ENCODE measurements at regions not wholly inside any gene's neighbourhood (a gene's known extent, or its start where the extent isn't known, plus 50 kb on each side); places are given as distances from the start of the nearest gene placed in this dataset.
"Not testable (repeated sequence)": the region's sequence is repeated elsewhere in the genome, so short reads cannot be mapped to it uniquely, and the experiment has no call there.

DNA sequence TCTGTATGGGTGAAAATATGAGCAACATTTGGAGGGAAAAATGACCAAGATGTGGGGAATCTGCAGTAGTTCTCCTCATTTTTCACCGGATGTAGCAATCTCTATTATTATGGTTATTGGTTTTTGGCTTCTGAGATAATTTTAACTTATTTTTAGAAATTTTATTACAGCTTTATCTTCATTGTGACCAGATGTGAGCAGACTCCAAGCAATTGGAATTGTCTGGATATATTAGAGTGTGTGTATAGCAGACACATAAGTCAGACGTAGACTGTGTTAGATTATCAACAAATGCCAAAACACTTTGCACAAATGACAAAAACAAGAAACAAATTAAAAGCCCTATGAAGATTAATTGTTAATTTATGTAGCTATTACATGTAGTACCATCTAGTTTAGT, 249.1 kb downstream of the DNAJB9 start:
- DNase-seq = no peak

DNA sequence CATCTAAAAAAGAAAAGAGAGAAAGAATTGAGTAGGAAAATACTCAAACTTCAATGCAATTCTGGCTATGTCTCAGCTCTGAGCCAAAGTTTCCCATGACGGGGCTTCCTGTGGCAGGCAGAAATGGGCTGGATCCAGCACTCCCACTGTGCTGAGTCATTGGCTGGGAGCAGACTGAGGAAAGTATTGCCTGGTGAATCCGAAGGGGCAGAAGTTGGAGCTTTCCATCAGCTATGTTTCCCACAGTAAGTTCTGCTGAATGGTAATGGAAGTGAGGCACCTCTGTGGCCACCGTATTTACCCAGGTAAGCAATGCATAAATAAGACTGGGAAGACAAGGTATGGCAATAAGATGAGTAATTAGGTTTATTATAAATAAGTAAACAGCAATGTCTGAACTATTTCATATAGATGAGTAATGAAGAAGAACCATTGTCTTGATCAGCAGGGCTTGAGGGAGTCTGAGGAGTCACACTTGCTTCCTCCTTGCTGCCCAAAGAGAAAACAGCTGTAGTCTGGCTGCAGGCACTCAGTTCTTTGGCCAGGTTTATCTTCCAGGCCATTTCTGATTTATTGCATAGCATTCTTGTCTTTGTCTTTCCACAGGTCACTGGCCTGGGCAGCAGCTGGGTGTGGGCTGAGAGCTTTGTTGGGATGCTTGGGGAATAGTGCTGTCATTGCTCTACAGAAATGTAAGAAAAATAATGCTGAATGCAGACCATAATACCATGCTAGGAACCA, 255.3 kb downstream of the DNAJB9 start:
- DNase-seq = peak; percentile 33 to 58

DNA sequence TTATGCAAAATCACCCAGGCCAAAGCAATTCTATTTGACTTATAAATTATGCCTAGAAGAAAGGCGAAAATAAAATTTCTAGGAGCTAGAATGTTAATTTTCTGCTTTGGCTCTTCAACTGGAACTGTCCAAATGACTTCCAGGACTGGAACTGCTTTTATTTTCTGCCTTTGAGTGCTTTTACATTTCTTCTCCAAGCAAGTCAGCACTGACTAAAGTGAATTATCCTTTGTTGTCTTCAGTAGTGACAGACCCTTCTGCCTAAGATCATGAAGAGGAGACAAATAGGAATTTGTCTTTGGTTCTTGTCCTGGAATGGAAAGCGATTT, 255.9 kb downstream of the DNAJB9 start:
- DNase-seq = no peak

DNA sequence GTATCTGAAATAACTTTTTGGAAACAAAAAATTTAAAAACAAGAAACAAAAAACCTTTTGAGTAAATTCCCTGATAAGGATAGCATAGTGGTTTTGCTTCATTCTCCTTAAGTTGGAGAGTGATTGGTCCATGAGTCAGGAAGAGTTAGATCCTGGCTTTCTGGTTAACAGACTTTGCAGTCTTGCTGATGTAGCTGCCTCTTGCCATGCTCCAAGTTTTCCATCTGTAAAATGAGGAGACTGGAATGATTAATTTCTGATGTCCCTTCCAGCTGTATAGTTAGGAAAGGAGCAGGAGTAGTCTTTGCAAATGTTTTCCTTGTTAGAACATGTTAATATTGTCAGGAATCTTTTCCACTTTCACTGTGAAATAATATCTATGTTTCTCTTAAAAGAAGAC, 266.6 kb downstream of the DNAJB9 start:
- DNase-seq = peak in 1 of 2 experiments; percentile 23

DNA sequence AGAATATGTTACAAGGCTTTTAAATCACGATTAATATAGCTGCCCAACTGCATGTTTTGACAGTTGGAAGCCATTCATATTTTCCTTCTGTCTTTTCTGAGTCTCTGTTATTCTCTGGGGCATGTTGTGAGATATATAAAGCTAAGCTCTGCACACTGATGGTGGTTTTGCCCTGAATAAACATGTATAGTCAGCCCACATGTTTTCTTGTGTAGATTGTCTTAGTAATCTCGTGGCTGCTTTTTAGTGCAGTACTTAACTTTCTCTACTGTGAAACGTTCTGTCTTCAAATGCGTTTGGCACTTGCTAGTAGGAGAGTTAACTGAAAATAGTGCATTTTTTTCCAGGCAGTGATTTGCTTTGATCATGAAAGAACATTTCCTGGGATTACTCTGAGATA, 268.5 kb downstream of the DNAJB9 start:
- peak in 1 of 2 experiments; percentile 48 for DNase-seq

DNA sequence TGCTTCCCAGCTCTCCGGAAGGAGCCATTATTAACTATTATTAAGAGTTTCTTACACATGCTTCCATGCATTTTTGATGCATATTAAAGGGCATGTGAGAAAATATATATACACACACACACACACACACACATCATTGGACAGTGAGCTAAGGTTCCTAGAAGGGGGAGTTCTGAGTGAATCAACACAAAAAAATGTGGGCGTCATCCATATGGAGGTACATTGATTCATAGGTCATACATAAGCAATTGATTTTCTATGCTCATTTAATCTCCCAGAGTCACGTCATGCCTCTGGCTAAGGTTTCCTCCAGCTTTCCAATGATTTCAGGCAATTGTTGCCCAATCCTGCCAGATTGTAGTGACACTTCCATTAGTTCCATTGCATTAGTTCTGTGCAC, 269.4 kb downstream of the DNAJB9 start:
- DNase-seq = peak in 1 of 2 experiments; percentile 56

DNA sequence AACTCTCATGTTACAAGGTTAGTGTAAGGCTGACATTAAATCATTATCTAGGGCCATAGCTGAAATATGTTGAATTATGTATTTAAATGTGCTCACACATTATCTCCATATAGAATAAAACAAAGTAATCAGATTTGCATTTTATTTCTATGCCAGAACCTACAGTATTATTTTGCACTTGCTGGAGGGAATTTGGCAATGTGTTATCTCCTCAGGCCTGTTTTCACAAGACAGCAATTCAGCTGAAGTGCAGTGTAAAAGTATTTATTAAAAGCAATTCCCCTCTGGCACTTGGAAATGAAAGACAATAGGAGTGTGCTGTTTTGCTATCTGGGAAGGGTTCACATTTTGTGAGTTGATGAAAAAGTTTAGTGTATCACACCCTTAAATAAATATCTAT, 276.3 kb downstream of the DNAJB9 start:
- no peak for DNase-seq

DNA sequence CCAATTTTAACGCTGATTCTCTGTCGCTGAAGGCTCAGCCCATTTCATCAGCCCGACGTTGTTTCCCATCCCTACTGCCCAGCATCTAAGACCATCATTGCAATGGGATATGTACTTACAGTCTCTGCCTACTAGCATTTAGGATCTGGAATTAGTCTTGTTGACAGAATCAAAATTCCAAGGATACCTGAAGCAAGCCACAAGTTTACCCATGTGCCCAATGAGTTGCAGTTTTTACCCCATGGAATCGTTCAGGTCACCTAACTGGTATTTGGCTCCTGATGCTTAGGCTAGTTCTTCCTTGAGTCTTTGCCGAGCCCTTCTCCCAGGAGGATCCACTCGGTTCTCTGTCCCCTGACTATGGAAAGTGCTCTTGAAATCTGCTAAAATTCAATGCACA, 276.8 kb downstream of the DNAJB9 start:
- no peak for DNase-seq

DNA sequence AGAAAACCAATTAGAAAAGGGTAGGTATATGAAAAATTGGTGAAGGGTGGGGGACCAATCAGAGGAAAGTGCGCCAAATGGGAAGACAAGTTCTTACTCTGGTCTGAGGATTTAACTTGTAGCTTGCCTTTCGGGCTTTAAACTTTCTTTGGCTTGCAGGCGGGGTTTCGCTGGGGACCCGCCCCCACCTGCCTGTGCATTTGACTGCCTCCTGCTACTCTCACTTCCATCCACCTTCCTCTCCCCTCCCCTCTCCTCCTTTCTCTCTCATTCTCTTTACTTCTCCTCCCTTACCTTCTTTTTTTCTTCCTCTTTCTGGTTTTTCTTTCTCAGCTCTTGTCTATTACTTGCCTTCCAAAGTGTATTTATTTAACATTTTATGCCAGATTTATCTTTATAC, 278.8 kb downstream of the DNAJB9 start:
- no peak for DNase-seq

DNA sequence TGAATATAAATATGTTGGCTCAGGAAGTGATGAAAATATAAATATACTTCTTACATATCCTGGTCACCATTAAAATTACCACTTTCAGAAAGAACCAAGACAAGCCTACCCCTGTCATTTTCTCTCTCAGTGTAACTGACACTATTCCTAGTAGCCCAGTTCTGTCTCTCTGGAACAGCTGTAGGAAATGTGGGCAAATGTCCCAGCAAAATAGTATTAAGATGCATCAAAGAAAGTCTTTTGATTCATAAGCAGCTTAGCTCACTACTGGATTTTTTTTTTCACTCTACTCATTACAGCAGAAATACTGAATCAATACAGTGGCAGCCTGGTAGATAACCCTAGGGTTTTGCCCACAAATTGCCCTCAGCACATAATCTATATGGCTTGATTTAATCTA, 290.9 kb downstream of the DNAJB9 start:
- no peak for DNase-seq

DNA sequence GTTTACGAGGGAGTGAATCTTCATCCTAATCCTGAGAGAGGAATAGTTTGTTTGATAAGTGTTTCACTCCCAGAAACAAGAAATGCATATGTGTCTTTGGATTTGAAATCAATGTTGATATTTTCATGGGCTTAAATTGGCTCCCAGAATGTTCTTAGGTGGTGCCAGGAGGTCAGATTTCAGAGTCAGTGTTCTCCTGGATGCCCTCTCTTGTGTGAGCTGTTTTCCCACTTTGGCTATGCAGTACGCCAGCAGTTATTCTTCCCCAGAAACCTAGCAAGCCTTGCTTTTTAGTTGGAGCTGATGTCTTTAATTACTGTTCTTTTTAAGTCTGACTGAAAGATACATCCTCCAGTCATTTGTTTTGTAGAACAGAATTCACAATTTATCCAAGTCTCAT, 291.4 kb downstream of the DNAJB9 start:
- no peak for DNase-seq

DNA sequence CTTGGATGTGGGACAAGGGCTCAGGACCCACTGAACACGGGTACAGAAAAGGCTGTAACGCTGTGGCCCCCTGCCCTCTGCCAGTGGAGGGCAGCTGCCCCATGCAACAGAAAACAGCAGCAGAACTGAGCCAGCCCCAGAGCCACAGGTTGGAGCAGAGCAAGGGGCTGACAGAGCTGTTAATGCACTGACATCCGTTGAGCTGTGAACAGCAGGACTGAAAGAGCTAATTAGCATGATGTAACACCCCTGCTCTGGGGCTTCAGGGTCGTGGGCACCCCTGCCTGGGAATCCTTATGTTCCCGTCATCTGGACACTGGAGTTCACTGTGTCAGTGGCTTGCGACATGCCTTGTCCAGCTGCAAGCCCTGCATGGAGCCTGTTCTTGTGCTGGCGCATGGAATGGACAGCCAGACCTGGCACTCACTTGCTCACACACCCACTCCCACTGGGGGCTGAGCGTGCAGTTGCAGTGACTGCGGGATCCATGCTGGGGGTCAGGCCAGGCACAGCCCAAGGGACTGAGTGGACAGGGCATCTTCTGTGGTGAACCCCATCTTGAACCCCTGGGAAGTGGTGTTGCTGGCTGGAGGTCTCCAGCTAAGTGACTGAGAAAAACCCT, 293.7 kb downstream of the DNAJB9 start:
- DNase-seq = no peak

DNA sequence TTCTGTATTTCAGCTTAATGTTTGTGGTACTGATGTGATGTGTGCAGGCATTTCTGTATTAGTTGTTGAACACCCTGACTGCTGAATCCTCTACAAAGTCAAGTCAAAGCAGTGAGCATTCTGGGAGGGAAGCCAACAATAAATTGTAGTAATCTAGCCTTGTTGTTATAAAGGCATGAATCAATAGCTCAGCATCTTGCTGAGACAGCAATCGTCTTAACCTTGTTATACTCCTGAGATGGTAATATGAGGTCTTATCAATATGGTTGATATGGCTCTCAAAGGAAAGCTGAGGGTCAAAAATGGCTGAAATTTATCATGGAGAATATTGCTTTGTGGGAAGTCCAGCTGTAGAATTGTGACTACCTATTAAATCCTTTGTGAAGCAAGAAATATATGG, 299.4 kb downstream of the DNAJB9 start:
- DNase-seq = no peak

DNA sequence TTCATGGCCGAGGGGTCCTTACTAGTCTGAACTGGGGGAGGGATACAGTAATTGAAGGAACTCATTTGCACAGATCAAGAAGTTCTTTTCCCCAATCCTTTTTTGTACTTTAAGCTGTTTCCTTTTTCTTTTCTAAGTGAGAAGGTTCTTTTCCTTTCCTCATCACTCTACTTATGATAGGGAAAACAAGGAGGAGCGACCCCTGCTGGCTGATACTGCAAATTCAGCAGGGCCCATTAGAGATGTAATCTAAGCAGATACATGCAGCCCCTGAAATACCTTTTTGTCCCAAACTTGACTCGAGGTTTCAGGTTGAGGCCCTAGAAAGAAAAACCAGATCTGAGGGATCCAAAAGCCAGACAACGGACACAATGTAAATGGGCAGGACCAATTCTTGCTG, 305.5 kb downstream of the DNAJB9 start:
- DNase-seq = no peak

DNA sequence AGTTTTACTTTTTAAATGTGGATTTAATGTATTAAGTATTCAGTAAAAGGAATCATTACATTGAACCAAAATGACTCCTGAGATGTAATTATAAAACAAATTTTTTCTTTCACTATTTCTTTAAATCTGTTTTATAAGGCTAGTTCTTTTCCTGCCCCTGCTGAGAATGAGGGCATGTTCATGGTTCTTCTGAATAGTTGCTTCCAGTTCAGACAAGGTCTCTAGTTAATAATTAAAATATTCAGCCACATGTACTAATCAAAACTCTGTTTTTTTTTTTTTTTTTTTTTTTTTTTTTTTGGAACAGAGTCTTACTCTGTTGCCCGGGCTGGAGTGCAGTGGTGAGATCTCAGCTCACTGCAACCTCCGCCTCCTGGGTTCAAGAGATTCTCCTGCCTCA, 321.2 kb downstream of the DNAJB9 start:
- DNase-seq = no peak

DNA sequence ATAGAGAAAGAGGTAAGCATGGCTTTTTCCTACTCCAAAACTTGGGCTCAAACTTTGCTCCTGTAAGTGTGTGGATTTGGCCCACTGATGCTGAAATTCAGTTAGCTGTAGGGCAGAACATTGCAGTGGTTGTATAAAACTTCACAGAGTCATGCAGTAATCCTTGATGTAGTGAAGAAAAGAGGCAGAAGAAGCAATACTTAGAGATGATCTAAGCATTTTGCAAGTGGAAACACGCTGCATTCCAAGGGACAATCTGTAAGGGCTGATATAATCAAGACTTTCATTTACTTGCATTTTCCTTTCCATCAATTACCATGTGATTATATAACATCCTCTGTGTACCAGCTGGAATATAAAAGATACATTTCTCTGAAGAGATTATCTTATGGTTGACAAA, 338.8 kb downstream of the DNAJB9 start:
- DNase-seq = no peak

DNA sequence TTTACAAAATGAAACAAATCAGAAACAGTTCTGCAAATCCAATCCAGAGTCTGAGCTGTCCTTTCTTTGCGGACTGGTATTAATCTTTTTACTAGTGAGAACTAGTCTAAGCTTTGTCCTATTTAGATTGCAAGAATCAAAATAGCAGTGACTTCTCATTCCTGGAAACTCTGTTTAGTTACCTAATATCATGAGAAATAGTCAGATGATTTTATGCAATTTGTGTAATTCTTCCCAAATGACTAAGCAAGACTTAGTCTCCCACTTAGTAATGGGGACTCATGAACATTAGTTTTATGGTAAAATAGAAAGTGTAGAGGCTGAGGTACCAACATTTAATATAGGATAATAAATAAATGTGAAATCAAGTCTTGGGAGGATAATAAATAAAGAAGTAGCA, 341.3 kb downstream of the DNAJB9 start:
- DNase-seq = no peak

DNA sequence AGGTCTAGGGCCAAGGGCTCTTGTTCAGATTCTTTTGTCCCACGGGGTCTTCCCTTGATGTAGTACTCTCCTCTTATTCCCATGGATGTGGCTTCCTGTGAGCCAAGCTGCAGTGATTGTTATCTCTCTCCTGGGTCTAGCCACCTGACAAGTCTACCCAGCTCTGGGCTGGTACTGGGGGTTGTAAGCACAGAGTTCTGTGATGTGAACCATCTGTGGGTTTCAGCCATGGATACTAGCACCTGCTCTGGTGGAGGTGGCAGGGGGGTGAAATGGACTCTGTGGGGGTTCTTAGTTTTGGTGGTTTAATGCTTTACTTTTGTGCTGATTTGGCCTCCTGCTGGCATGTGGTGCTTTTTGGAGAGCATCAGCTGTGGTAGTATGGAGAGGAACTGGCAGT, 350.8 kb downstream of the DNAJB9 start:
- no peak for DNase-seq

DNA sequence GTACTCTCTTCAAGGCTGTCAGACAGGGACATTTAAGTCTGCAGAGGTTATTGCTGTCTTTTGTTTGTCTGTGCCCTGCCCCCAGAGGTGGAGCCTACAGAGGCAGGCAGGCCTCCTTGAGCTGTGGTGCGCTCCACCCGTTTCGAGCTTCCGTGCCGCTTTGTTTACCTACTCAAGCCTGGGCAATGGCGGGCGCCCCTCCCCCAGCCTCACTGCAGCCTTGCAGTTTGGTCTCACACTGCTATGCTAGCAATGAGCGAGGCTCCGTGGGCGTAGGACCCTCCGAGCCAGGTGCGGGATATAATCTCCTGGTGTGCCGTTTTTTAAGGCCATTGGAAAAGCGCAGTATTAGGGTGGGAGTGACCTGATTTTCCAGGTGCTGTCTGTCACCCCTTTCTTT, 373.4 kb downstream of the DNAJB9 start:
- DNase-seq = not testable (repeated sequence)

DNA sequence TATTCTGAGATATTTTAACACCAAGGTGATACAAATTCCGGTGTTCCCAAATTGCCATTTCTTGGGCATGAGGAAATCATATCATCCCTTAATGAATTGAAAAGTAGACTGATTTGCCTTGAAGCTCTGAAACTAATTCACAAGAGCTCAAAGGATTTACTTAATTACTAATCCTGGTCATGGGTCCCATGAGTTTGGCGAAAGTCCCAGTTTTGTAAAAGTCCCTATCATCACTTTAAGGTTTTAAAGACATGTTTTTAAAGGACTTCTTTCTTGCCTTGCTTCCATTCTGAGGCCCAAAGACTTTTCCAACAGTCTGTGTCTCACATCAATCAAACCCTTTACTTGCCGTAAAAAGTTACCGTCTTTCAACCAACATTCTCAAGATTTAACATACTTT, 377.9 kb downstream of the DNAJB9 start:
- DNase-seq = no peak

DNA sequence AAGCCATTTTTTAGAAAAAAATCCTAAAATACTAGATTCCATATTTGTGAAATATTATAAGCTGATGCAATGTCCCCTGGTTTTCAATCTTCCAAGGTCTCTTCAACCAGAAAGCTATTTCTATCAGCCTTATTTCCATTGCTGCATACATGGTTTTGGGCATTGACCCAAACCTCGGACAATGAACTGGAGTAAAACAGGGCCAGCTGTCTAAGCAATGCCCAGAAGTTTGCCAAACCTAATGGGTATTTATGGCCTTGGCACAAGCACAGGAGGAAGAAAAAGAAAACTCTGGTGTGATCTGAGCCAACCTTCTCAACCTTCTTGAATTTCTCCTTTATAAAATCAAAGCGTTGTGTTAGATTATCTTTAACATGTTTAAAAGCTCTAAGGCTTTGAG, 402.3 kb downstream of the DNAJB9 start:
- DNase-seq = peak in 1 of 2 experiments; percentile 78

DNA sequence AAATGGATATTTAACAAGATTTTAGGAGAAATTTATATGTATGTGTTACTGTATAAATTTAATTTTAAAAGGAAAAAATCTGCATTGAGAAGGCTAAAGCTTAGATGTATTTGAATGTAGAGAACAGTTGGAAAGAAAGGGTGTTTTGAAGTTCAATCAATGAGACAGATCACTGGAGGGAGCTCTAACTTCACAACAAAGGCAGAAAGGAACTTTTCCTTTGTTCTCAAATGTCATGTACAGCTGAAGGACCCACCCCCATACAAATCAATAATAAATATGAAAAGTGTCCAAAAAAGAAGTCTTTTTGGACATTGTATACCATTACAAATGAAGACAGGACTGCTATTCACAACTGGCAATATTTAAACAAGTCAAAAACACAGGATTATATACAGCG, 403.4 kb downstream of the DNAJB9 start:
- peak in 1 of 2 experiments; percentile 49 for DNase-seq

DNA sequence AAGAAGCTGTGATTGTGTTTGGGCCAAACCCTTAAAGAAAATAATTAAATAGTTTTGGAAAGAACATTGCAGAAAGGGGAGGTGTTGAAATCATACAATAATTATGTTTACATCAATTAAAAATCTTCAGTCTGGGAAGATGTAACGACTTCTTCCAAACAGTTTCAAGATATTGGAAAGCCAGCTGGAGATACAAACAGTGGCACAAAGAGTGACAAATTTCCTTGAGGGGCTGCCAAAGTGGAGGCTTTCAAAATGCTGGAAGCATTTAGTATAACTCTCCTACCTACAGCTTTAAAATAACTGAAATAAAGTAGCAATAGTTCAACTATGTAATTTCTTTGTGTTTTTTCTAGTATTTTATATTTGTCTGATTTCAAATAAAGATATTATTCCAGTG, 405.0 kb downstream of the DNAJB9 start:
- no peak for DNase-seq

DNA sequence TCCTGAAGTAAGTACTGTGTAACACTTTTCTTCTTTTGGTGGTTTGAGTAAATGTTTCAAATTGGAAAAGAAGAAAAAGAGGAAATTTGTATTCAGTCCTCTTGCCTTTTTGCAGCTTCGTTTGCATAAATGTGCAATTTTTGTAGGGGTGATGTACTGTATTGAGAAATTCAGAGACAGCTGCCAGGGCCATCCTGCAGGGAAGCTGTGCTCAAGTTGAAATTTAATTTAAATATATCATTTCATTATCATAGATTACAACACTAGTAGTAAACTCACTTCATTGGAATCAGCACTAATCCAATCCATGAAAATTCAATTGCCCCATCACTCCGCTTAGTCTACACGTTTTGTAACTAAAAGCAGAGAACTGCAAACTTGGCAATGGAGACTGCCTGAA, 415.4 kb downstream of the DNAJB9 start:
- DNase-seq = no peak

DNA sequence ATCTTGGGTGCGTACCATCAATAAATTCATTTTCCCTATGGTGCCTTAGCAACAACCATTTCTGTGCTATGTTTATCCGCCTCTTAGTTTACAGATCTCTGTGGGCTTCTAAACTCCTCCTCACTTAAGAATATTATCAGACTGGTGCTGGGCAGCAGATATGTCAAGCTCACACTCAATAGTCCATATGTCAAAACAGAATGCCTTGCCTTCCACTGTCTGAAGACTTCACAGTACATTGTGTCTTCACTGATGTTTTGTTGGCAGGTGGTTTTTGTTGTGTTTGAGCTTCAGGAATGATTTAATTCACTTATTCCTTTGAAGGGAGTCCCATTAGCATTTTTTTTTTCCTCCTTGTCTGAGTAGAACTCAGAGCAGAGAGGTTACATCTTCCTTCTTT, 419.6 kb downstream of the DNAJB9 start:
- no peak for DNase-seq
